Breast epithelium (tissue), 3 donors: ENCODE measurements at regions not wholly inside any gene's neighbourhood (a gene's known extent, or its start where the extent isn't known, plus 50 kb on each side); places are given as distances from the start of the nearest gene placed in this dataset.
"Not testable (repeated sequence)": the region's sequence is repeated elsewhere in the genome, so short reads cannot be mapped to it uniquely, and the experiment has no call there.

Experiments used
- POLR2A ChIP-seq: fragments of 450-650 bp; IDR thresholded peaks from one replicate; pipeline ENCODE4 v1.6.1; 2016; ENCODE audit warnings: antibody characterized with exemption, mild to moderate bottlenecking, moderate library complexity
- TF ChIP-seq, protein P1 (sequence below), 3 donors: fragments of 450-650 bp; IDR thresholded peaks; one replicate each; pipeline ENCODE4 v1.5.1; 2016 to 2017; ENCODE audit warnings: antibody characterized with exemption in 3 of 3, mild to moderate bottlenecking in 3 of 3, moderate library complexity in 3 of 3

GRCh38 chr4:49141955-49142354 is 155.9 kb downstream of the CWH43 start:
- TF ChIP-seq, protein P1, sequence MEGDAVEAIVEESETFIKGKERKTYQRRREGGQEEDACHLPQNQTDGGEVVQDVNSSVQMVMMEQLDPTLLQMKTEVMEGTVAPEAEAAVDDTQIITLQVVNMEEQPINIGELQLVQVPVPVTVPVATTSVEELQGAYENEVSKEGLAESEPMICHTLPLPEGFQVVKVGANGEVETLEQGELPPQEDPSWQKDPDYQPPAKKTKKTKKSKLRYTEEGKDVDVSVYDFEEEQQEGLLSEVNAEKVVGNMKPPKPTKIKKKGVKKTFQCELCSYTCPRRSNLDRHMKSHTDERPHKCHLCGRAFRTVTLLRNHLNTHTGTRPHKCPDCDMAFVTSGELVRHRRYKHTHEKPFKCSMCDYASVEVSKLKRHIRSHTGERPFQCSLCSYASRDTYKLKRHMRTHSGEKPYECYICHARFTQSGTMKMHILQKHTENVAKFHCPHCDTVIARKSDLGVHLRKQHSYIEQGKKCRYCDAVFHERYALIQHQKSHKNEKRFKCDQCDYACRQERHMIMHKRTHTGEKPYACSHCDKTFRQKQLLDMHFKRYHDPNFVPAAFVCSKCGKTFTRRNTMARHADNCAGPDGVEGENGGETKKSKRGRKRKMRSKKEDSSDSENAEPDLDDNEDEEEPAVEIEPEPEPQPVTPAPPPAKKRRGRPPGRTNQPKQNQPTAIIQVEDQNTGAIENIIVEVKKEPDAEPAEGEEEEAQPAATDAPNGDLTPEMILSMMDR (IDR thresholded peaks at IDR 0.05), result not testable (repeated sequence)
- not testable (repeated sequence) for TF ChIP-seq POLR2A
